NCI-H1930 (cell line): ENCODE measurements at regions not wholly inside any gene's neighbourhood (a gene's known extent, or its start where the extent isn't known, plus 50 kb on each side); places are given as distances from the start of the nearest gene placed in this dataset.

Experiments used
- DNase-seq, 2 experiments: peaks; one replicate each; lab custom pipeline; 2025; lab: John Stamatoyannopoulos, UW

GRCh38 chr6:50102676-50103075 is 52.9 kb upstream of the DEFB112 start:
- no peak for DNase-seq

DNA sequence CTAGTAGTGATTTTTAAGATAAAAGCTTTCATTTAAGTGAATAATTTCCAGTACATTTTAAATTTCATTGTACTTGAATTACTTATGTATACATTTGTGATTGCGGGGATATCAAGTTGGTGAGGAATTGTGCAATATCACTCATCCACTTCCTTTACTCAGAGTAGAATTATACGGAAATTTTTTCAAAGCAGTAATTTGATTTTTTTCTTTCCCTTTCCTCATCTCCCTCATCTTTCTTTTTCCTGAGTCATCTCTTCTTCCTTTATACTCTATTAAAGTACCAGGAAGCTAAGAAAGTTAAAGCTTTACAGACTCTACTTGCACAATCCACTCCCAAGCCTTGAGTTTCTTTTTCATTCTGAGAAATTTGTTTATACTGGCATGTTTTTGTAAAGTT is 60.9 kb upstream of the DEFB112 start:
- no peak for DNase-seq

DNA sequence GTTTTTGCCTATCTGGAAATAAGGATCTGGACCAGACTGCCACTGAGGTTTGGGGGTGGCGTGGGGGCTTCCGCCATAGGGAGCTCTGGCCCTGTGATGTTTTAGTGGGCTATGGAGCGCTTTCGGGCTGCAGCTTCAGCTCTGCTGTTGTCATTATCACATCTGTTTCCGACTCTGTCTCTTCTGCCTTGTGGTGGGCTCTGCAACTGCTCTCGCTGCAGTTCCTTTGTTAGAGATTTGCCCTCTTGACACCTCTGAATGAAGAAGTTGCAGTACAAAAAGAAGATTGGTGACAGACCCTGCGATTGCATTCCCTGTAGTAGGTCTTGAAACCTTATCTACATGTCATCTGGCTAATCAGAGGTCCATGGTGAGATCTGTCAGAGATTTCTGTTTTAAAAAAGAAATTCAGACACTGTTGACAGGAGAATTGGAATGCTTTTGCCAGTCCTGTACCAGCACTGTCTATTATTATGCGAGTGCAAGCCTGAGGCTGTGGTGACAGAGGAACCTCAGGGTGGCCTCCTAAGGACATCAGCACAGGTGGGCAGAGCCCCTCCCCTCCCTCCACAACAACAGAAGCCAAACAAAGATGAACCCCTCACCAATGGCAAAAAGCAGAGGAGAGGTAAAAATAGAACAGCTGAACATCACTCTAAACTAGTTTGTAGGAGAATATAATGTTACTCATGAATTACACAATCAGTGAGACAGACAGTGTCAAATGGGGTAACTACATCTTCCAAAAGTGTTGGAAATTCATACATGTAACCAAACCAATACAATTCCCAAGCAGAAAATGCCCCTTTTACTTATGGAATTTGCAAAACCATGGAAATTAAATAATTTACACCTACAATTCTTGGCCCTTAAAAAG is 63.5 kb upstream of the DEFB112 start:
- no peak for DNase-seq

GRCh38 chr6:50116390-50116789 is 66.7 kb upstream of the DEFB112 start:
- no peak for DNase-seq

DNA sequence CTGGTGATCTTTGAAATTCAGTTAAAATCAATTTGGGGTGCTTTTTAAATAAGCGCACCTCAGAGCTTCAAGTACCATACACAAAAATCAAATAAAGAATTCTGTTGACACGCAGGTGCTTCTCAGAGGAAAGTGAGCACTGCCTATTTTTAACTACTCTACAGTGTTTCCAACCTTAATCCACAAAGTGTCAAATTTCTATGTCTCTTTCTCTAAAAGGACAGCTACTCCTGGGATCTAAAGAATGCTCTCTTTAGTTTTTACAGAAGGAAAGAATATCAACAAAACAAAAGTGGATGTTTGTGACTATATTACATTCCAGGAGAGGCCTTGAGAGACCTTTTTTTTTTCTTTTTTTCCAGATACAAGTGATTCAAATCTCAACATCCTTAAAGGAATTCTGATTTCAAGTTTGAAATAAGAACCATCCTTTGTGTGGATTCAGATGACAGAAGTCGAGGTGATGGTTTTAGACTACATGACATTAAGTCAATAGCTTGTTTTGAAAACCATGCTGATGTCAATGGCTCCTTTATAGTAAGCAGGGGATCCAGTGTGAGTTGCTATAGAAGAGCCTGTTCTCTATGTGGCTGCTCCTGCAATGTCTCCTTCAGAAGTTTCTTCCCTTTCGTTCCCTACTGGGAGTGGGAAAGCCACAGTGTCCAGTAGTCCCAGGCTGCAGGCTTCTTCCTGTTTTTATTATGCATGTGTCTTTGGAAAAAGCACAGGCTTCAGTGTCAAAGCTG is 67.2 kb upstream of the DEFB112 start:
- DNase-seq = no peak

GRCh38 chr6:50120300-50120699 is 70.6 kb upstream of the DEFB112 start:
- no peak for DNase-seq

- no peak for DNase-seq
Observed at GRCh38 chr6:50123688-50124087, 74.0 kb upstream of the DEFB112 start.

DNA sequence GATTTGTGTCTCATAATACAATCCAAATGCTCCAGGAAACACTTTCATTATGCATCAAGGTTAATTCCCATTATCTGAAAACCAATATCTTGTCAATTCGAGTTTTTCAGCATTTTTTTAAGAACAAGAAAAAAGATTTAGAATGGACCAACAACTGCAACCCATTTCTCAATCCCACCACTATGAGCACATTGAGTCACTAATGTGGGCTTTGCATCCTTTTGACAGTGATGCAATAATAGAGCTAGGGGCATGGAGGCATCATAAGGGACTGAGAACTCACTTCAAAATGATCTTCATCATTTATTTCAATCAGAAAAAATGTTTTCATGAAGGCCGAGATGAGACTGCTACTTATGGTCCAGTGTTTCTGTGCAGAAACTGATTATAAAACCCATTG is 74.8 kb upstream of the DEFB112 start:
- no peak for DNase-seq

DNA sequence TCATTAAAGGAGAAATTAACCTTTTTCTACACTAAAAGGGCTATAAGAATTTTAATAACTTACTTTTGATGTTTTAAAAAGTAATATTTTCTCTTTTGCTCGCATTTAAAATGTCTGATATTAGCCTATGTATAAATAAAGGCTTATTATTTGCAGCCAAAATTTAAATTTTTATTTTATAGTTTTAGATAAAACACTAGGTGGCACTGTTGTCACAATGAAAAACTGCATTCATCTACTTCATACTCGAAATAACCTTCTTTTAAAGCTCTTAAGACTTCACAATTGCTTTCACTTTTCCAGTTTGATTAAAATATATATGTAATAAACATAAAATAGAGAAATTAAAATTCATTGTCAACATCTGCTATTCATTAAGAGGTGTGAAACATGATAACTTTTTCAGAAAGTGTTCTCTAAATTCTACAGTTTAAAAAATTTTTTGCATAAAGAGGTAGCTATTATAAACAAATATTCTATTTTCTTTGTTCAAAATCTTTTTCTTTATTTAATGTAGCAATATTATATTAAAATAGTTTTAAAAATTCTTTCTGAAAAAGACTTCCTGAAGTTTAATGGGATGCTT is 78.8 kb upstream of the DEFB112 start:
- DNase-seq = no peak

- no peak for DNase-seq
Observed at GRCh38 chr6:50135968-50136367, 86.2 kb upstream of the DEFB112 start.

GRCh38 chr6:50141100-50141499 is 91.4 kb upstream of the DEFB112 start:
- DNase-seq = no peak

GRCh38 chr6:50143011-50143719 is 93.4 kb upstream of the DEFB112 start:
- DNase-seq = no peak

DNA sequence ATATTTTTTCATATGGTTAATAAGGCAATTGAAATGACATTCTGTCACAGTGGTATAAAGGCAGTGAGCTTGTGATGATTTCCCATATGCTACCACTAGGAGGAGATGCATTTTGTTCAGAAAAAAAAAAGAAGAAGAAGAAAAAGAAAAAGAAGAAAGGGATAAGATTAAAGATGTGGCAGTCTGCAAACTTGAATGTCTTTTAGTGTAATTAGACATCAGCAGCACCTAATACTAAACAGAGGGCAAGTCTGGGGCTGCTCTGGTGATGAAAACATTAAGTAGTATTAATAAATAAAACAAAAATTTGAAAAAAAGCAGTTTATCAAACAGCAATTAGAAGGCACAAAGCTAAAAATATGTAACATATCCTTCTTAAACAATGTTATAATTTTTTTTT is 95.4 kb upstream of the DEFB112 start:
- no peak for DNase-seq

DNA sequence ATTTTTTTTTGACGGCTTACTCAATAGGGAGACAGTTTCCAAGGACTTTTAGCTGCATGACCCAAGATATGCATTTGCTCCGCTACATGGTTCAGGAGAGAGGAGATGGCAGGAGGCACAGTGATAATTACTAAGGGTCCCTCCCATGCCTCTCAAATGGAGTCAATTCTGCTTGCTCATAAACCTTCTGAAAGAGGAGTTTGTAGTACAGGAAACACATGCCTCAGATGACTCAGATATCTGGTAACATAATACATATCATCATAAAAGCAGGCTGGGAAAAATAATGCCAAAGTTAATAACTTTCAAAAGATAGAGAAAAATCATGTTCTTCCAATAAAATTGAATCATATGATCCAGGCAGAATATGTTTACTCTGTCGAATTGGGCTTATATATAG is 97.6 kb upstream of the DEFB112 start:
- DNase-seq = no peak

DNA sequence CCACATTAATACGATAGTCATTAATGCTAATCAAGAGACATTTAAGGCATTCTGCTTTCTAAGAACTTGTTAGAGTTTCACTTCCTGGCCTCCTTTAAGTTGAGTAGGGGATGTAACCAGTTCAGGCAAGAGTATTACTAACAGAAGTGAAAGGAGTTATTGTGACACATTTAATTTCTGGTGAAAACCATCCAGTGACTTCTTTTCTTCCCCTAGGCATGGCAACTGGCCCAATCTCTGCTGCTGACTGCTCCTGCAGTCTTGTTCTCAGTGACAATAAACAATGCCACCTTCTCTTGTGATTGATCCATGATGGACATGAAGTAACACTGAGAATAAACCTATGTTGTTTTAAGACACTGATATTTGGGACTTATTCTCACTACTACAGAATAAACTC is 130.9 kb upstream of the DEFB112 start:
- no peak for DNase-seq

DNA sequence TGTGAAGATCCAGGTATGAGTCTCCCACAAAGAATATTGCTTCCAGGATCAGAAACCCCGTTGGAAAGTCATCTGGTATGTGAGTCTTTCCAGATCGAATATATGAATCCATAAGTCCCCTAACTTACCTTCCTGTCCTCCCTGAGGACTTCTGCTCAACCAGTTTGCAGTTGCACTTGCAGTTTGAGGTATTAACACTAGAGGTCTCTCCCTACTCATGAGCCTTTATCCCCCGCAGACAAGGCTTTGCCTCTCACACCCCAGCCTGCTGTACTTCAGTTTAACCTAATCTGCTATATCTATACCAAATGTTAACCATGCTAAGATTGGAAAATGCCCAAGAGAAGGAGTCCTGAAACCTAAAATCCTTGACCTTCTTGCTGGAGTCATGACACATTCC is 135.3 kb upstream of the DEFB112 start:
- no peak for DNase-seq

GRCh38 chr6:50187351-50187921 is 137.7 kb upstream of the DEFB112 start:
- no peak for DNase-seq

DNA sequence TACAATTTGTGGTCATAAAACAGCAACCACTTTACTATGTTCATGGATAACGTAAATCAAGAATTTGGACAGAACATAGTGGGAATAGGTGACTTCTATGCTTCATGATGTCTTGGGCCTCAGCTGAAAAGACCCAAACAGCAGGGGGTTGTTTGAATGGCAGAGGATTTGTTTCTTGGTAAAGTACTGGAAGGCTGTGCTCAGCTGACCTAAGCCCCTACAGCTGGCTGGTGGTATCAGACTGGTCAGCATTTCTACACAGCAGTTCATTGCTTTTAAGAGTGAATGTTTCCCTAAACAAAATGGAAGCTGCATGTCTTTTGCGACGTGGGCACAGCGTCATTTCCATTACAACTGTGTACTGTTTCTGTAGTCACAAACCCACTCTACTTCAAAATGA is 148.5 kb upstream of the DEFB112 start:
- no peak for DNase-seq

DNA sequence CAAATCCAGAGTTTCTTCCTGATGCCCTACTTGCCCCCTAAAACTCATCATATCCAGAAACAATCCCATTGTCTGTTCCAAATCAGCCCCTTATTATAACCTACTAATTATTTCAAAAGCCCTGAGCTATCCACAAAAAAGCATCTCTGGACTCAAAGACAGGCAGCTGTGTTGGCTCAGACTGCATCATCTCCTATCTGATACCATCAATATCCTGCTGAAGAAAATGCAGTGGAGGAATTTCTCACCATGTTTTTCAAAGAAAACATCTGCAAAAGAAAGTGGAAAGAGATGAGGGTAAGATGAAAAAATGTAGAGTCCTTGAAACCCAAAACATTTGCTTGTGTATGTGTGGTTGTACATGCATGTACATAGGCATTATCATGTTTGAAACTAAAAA is 153.0 kb upstream of the DEFB112 start:
- no peak for DNase-seq

DNA sequence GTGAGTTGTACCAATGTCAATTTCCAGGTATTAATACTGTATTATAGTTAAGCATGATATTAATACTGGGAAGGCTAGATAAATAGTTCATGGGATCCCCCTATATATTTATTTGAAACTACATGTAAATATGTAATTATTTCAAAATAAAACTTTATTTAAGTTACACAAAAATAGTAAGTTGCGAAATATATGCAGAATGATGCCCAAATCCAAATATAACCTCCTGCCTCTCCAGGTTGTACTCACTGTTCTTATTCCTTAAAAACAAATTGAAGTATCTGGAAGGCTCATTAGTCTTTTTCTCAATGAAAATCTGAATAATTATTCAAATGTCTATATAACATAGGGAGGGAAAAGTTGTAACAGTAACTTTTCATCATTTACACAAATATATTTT is 161.9 kb upstream of the DEFB112 start:
- no peak for DNase-seq

GRCh38 chr6:50213146-50213545 is 163.4 kb upstream of the DEFB112 start:
- DNase-seq = no peak

DNA sequence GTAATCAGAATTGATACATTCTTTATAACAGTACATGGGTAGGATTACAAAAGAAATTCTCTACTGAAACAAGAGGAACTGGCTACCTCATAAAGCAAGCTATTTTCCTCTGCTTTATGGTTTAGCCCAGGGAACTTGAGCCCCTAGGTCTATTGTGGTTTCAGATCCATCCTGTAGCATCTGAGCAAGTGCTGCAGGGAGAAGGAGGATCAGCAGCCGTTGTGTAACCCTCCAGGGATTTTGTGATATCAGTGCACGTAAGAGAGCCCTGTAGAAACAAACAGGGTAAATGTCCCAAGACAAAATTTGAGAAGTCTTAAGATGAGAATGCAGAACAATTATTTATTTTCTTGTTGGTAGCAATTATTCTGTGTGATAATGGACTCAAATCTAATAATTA is 165.2 kb upstream of the DEFB112 start:
- no peak for DNase-seq
